GM18870 (cell line): ENCODE measurements at regions not wholly inside any gene's neighbourhood (a gene's known extent, or its start where the extent isn't known, plus 50 kb on each side); places are given as distances from the start of the nearest gene placed in this dataset.

Experiments
- ATAC-seq: cut with Tn5 transposase; IDR thresholded peaks from one replicate; pipeline ENCODE4 v1.9.1; 2021; ENCODE audit warnings: moderate library complexity; ENCODE audit not compliant: unreplicated experiment

DNA sequence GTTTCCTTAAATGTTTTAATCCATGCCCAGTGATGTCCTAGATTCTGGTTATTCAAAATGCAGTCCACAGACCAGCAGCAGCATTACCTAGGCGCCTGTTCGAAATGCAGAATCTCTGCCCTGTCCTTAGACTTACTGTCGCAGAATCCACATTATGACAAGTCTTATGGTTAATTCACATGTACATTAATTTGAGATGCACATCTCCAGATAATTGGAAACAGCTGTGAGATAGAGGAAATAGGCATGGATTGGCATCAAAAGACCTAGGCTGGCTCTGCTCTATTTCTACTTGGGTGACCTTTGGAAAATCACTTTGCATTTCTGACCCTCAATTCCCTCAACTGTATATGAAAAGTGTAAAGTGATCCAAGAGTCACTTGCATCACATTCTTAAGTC lies 700.7 kb downstream of the DIAPH3 start:
- no peak for ATAC-seq

DNA sequence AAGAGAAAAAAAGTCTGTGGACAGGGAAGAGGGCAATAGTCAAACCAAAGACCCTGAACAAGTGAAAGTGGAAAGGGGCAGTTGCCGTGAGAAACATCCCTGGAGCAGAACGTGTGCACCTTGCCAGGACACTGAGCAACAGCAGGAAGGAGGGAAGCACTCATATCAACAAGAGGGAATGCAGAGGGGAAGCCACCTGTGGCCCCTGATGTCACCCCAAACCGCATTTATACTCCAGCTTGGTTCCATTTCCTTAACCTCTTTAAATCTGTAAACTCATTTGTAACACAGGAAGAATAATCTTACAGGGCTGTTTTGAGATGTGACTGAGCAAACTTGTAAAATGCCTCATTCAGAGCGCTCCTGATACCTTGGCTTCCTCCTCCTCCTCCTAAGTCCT lies 698.8 kb downstream of the DIAPH3 start:
- ATAC-seq: no peak

DNA sequence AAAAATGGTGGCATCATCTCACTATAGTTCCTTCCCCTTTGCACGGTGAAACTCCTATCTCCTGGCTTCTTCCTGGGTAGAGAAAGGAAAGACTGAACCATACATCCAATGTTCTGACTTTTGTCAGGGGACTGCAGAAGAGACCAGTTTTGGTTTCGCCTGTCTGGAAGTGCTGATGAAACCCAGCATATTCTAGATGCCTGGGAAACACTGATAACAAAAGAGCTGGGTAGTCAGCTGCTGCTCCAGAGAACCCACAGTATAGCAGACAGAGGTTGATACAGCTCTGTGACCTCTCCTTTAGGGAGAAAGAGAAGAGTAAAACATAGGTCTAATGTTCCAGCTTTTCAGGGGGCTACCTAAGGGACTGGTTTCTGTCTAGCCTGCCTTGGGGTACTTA lies 695.3 kb downstream of the DIAPH3 start:
- ATAC-seq: no peak

DNA sequence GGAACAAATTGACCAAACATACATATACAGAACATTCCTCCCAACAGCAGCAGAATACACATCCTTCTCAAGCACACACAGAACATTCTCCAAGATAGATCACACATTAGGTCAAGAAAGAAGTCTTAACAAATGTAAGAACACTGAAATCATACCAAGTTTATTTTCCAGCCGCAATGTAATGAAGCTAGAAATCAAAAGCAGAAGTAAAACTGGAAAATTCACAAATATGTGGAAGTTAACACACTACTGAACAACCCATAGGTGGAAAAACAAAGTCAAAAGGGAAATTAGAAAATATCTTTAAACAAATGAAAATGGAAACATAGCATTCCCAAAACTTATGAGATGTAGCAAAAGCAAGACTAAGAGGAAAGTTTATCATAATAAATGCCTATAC lies 692.6 kb downstream of the DIAPH3 start:
- ATAC-seq: no peak

DNA sequence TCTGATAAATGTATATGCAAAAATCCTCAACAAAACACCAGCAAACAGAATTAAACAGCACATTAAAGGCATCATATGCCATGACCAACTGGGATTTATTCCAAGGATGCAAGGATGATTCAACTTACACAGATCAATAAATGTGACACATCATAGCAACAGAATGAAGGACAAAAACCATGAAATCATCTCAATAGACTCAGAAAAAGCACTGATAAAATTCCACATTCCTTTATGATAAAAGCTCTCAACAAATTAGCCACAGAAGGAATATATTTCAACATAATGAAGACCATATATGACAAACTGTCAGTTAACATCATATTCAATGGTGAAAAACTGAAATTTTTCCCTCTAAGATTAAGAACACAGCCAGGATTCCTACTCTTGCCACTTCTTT lies 691.6 kb downstream of the DIAPH3 start:
- no peak for ATAC-seq

DNA sequence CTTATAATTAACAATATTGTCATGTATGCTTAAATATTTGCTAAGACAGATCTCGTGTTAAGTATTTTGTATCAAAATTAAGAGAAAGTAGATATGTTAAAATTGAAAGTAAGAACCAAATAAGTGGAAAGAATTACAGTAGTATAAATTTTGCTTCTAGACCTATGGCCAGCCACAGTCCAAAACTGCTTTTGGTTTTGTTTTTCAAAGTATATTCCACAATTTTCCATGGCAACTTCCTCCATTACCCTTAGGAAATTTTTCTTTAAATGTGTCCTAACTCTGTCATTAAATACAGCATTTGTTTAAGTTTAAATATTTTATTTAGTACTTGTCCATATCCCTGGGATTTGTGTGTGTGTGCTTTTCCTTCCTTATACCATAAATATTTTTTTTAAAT lies 689.0 kb downstream of the DIAPH3 start:
- ATAC-seq: no peak

DNA sequence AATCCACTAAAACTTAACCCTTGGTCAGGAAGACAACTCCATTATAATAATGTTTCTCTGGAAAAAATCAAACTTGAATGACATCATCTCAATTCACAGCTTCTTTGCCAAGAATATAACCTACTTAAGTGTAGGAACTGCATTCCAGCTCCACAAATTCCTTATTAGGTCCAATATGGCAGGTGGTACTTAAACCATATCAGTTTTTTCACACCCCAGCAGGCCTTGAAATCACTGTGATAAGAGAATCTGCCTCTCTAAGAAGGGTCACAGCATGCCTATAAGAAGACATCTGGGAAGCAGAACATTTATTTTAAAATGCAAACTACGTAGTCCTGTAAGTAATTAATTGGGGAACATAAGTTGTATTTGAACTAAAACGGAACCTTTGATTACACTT lies 687.8 kb downstream of the DIAPH3 start:
- ATAC-seq: no peak

DNA sequence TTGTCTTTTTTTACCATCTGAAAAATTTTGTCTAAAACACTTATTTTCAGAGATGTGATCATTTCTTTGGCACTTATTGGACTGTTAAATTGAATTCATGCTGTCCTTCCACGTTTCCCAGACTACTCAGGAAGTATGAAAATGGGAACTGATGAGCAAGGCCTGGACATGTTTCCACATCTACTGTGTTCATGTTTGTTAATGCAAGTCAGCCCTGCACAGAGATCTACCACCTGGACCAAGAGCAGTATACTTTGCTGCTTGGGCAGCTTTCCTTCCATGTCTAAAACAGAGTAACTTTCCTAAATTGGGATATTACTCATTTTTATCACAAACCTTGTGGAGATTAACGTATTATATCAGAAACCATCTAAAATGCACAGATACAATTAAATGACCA lies 687.4 kb downstream of the DIAPH3 start:
- no peak for ATAC-seq

DNA sequence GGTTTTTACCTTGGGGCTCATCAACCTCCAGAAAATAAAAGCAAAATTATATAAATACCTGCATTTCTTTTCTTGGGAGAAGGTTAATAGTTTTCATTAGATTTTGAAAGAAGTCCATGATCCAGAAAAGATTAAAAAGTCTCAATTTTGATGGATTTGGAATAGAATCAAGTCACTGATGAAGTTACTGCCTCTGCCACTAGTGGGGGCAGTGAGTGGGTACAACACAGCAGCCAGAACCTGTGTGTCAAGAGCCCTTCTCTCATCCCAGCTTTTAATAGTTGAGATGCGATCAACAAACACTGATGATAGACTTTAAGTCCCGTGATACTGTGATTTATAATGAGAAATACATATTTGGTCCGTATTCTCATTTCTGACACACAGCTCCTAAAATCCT lies 686.7 kb downstream of the DIAPH3 start:
- ATAC-seq: no peak

DNA sequence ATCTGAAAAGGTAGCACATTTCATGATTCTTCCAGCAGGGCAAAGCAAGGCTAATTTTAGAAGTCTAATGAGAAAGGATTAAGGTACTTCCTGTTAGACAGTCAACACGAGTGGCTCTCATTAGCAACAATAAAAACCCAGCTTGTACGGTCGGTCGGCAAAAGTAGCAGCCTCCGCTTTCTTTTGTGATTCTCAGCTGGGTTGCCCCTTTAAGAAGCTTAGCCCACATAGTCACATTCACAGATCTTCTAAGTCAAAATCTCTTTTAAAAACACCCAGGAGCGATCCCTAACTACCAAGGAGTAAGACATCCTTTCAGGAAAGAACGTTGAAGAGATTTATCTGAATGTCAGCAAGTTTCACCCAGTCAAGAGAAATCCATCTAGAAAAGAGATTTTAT lies 684.8 kb downstream of the DIAPH3 start:
- ATAC-seq: no peak

DNA sequence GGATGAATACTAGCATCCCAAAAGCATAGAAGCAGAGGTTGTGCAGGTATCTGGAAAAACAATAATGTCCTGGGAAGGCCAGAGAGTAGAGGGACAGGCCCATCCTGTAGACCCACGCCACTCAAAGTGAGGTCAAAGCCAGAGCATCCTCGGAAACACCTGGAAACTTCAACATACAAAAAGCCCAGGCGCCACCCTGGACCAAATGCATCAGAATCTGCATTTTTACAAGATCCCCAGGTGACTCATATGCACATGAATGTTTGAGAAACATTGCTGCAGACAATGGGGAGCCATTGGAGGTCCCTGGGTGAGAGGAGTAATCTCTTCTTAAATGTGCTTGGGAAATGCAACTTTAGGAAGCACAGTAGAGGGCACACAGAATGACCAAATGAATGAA lies 684.1 kb downstream of the DIAPH3 start:
- no peak for ATAC-seq

DNA sequence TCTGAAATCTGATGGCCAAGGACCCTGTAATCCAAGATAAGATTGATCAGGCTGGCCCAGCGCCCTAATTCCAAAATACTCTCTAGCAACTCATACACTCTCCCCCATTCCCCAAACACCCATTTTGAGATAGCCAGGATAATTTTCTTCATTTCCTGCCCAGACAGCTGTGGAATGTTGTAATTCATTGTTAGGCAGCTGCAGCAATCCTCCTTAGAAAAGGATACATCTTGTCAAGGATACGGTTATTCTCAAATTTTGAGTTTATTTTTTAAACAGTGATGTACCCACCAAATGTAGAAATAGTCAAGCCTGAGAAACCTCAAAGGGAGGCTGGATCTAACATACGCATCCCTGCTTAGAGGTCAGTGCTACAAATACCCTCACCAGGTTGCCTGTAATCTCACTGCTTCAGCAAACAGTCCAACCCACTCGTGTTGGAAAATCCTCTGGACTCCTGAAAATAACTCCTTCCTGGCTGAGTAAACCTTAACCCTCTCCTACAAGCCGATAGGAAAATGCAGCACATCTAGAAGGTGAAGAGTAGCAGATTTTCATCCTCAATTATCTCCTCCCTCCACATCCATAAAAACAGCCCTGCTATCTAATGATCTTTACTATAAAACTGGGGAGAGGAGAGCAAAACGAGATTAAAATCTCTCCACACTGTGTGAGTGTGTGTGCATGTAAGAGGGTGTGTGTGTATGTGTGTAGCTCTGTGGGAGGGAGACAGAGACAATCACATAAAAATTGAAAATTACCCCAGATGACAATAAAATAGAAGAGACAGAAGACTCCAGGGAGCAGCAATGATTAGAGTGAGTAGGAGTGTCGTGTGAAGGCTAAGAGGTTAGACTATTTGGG lies 683.1 kb downstream of the DIAPH3 start:
- no peak for ATAC-seq

DNA sequence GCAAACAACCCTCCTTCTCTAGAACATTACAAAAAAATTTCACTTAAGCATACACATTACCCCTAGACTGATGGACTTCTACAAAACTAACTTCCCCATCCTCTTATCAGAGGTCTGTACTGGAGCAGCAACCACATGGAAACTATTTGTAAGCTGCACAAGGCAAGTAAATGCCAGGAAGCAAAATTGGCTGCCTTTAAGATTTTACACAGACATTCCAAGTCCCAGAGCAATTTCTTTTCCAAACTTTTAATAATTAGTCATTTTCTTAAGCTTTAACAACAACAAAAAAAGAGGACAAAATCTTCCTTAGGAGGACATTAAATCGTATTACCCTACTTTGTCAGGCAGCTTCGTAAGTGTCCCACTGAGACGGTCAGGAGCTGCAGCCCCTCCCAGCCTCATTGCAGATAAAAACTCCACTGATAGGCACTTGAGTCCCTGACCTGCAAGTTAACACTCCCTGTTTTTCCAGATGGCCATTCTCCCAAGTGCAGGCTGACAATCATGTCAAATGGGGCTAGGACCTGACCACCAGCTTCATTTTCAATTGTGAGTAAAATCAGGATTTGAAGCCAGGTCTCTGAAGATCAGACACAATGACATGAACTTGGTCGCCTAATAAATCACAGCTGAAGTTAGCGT lies 680.1 kb downstream of the DIAPH3 start:
- ATAC-seq: no peak

DNA sequence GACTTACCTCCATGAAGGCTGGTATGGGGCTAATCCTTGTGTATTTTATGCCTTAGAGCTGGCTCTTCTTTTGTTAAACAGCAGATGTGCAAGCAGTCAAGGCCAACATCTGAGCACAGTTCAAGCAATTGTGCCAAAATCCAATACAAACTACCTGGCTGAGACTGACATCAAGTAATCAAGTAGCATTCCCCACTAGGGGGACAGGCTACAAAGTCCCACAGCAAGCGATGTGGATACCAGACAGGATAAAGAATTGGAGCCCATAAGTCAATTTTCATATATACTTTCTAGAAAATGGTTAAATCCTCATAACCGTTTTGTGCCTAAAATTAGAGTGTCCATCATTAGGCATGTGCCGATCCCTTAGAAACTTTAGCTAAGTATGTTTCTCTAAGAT lies 675.8 kb downstream of the DIAPH3 start:
- no peak for ATAC-seq

DNA sequence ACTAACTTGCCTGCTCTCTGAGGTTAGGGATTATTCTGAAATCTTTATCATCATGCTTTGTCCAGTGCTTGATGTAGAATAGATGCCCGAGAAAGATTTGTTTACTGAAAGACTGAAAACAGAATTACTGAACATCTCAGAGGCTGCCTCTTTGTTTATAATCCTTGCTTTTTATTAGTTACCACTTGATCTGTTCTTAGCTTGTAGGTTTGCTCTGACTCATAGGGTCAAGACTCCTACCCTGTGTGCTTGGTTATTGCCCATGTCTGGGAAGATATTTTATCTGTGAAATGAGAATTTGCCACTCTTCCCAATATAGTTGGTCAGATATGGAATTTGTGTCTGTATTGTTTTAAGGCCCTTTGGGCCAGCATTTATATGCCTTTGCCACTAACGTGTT lies 675.3 kb downstream of the DIAPH3 start:
- ATAC-seq: no peak

DNA sequence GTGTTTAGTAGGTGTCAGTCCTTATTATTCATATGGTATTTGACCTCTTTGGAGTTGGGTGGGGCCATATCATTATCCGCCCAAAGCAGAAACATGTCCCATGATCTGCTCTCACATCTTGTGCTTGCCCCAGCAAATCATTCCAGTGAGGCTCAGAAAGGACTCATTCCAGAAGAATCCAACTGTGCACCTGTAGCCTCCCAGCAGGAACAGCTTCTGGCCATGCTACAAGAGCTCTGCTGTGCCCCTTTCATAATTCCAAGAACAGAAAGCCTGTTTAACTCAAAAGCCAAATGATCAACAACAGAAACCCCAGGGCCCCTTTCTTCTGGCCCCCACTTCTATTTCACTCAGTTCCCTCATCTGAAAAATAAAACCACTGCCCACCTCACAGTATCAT lies 673.1 kb downstream of the DIAPH3 start:
- ATAC-seq: no peak

DNA sequence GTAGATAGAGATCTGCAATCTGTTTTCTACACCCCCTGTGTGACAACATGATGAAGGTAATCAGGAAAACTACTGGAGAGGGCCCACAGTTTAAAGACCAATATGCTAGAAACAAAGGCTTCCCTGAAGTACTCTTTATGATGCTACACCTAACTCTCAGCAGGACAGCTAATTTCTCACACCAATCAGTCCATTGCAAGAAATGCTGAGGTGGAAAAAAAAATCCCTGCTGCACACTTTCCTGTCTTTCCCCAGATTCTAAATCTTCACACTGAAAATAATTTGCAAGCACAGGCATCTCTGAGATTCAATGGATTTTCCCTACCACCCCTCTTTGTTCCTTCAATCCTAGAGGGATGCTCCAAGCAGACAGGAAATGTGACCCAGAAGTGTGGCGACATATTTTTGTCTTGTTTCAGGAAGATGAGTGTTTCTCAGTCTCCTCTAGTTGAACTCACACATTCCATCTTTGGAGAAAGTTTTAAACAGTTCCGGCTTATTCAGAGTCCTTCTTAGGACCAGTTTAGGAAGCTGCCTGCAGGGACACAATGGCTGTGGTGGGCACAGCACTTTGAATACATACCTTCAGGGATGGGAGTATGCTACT lies 671.6 kb downstream of the DIAPH3 start:
- no peak for ATAC-seq

DNA sequence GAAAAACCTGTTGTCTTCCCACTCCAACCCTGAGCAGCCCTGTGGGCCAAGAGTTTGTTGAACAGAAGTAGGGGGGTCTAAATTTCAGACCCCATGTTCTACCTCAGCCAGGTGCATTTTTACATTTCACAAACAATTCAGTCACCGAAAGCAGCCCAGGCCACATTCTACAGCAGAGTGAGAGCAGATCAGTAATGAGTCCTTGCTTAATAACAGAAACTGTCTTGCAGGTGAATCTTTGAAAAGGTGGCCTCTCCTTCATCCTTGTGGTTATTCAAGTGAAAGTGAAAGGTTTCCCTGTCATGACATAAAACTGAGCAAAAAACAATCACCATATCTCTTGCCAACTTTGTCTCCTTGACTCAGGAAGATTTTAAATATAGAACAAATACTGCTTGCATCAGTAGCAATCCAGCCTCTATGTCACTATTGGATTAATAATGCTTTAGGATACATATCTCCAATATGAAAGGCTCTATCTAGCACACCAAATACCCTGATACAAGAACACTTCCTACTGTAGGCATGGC lies 670.2 kb downstream of the DIAPH3 start:
- ATAC-seq: no peak

DNA sequence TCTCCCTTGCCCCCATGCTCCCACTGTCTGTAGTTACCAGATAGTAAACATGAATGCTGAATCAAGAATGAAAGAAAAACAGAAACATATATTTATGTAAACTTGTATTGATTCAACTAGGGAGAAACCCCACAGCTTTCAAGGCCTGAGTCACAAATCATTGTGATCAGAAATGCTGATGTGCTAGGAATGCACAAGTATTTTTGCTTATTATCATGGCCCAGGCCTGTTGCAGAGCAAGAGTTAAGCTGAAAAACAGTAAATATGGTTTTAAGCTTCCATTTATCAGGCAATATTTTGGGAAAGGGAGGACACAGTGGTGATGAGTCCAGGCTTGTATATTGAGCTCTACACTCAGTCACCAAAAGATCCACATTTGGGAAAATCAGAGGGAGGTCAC lies 669.6 kb downstream of the DIAPH3 start:
- ATAC-seq: no peak

DNA sequence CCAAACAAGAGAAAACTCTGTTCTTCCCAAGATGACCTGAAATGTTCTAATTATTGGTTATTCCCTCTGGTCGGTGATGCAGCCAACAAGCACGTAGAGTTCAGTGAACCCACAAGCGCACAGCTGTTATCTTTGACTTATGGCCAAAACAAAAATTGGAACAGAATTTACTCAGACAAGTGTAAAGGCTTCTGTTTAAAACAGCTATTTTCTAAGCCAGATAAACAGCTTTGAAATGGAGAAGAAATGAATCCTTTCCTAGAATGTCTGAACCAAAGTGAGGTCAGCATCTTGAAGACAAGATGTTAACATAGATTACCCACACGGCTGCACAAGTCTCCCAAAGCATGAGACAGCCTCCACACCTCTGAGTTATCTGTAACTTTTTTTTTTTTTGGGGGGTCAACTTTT lies 669.2 kb downstream of the DIAPH3 start:
- no peak for ATAC-seq

DNA sequence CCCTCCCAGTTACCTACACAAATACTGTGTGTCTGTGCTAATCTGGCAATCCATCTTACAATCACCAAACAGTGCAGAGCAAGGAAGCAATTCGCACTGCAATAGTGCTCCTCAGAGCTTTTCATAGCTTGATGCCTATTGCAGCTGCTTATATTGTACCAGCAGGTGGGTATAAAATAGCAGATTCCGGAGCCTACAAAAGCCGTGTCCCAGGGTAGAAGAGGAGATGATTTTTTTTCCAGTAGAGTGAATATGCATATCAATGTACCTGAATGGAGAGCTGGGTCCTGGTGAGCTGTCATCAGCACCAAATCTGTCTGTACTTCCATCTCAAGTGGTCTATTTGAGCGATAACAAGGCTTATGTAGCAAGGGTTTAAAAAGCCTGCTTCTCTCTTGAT lies 668.4 kb downstream of the DIAPH3 start:
- no peak for ATAC-seq

DNA sequence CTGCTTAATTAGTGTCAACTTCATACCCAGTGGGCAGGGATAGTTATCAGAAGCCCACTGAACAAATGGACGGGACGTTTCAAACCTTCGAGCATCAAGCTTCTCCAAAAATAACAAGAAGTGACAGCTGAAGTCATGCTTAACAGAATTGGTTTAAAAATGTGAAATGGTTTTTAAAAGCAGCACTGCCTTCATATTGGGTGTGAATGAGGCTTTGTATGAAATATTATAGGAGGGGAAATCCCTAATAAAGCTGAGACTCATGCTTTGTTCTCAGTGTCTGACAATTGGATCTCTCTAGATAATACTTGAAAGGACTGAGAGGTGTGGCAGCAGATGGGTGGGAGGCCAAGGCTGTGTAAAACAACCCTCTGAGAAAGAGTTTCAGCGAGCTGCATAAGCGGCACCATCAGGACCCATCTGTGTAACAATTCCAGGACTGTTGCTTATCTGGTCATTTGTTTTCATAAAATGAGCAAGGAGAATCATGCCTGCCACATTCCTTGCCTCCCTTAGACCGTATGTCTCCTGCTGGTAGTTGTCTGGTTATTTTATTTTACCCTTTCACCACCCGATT lies 667.7 kb downstream of the DIAPH3 start:
- no peak for ATAC-seq
